H1 (cell line): ENCODE measurements at regions not wholly inside any gene's neighbourhood (a gene's known extent, or its start where the extent isn't known, plus 50 kb on each side); places are given as distances from the start of the nearest gene placed in this dataset.

ENCODE experiments used
- CTCF ChIA-PET: fragments of 300-600 bp; sonication (Branson Sonifier 250); formaldehyde crosslinking; loops from one replicate; lab custom pipeline; 2021; ENCODE audit not compliant: partially characterized antibody; lab: Charles Lee
- POLR2A ChIA-PET: fragments of 300-600 bp; sonication (Branson Sonifier 250); formaldehyde crosslinking; loops from one replicate; lab custom pipeline; 2021; ENCODE audit warnings: inconsistent platforms; ENCODE audit not compliant: partially characterized antibody; lab: Charles Lee
- DNase-seq, 2 experiments: peaks; one replicate each; pipeline versions ENCODE4 v3.0.0 to v3.0.0-alpha.2; 2010 to 2022; ENCODE audit warnings: low spot score in 2 of 2, low read depth in 1 of 2, mixed read lengths in 1 of 2
- FAIRE-seq: peaks from 2 replicates; lab custom pipeline; 2011; peaks lifted over from hg19 to GRCh38; lab: Jason Lieb, UNC
- H2AFZ ChIP-seq: 2 replicates; pipeline ENCODE4 v1.8.1; 2012; ENCODE audit warnings: low read length, inconsistent platforms
- H2AK5ac ChIP-seq: 2 replicates; pipeline ENCODE4 v1.6.1; 2013; ENCODE audit warnings: low read depth, low read length
- H2BK120ac ChIP-seq: replicated peaks from 2 replicates; pipeline ENCODE3; 2013; ENCODE audit warnings: low read depth, low read length, inconsistent platforms
- H2BK12ac ChIP-seq: 2 replicates; pipeline ENCODE4 v1.6.1; 2013; ENCODE audit warnings: low read depth, low read length
- H2BK15ac ChIP-seq: 2 replicates; pipeline ENCODE4 v1.6.1; 2013; ENCODE audit warnings: low read length
- H2BK20ac ChIP-seq: 2 replicates; pipeline ENCODE4 v1.6.1; 2013; ENCODE audit warnings: low read length
- H2BK5ac ChIP-seq: 2 replicates; pipeline ENCODE4 v1.6.1; 2013; ENCODE audit warnings: low read depth, low read length
- H3K14ac ChIP-seq: 2 replicates; pipeline ENCODE4 v1.6.1; 2013; ENCODE audit warnings: inconsistent platforms; ENCODE audit not compliant: insufficient read length
- H3K18ac ChIP-seq: 2 replicates; pipeline ENCODE4 v1.6.1; 2013; ENCODE audit warnings: low read length; ENCODE audit errors: extremely low read depth
- H3K23ac ChIP-seq: 2 replicates; pipeline ENCODE4 v1.6.1; 2013; ENCODE audit warnings: inconsistent platforms; ENCODE audit not compliant: insufficient read length
- H3K23me2 ChIP-seq: 2 replicates; pipeline ENCODE4 v1.6.1; 2013; ENCODE audit warnings: low read depth, low read length
- H3K27ac ChIP-seq: 2 replicates; pipeline ENCODE4 v1.6.1; 2011; ENCODE audit warnings: low read depth, low read length, inconsistent platforms
- H3K27me3 ChIP-seq, 4 experiments: replicated peaks in 1 of 4; 1 replicate in 1 of 4; 2 replicates in 3 of 4; pipeline versions ENCODE4 v1.6.1 to v1.8.1; 2011 to 2013; ENCODE audit warnings: low read length in 3 of 4, mild to moderate bottlenecking in 3 of 4, inconsistent platforms in 2 of 4, mixed read lengths in 2 of 4, moderate library complexity in 1 of 4; ENCODE audit not compliant: control insufficient read depth in 3 of 4, insufficient read depth in 3 of 4; ENCODE audit errors: extremely low read depth in 1 of 4
- H3K36me3 ChIP-seq, 4 experiments: 2 replicates each; pipeline versions ENCODE4 v1.6.1 to v1.8.1; 2011 to 2013; ENCODE audit warnings: mild to moderate bottlenecking in 4 of 4, low read length in 3 of 4, moderate library complexity in 2 of 4, control low read depth in 1 of 4, inconsistent platforms in 1 of 4; ENCODE audit not compliant: insufficient read depth in 4 of 4, control insufficient read depth in 2 of 4
- H3K4ac ChIP-seq: replicated peaks from 2 replicates; pipeline ENCODE3; 2013; ENCODE audit warnings: low read length, low read depth, mixed read lengths, inconsistent platforms; ENCODE audit not compliant: insufficient read length
- H3K4me1 ChIP-seq, 4 experiments: replicated peaks in 1 of 4; 1 replicate in 1 of 4; 2 replicates in 3 of 4; pipeline versions ENCODE4 v1.6.1 to v1.8.1; 2011 to 2013; ENCODE audit warnings: low read length in 3 of 4, inconsistent platforms in 2 of 4, mixed read lengths in 1 of 4; ENCODE audit not compliant: insufficient read depth in 4 of 4, control insufficient read depth in 3 of 4
- H3K4me2 ChIP-seq, 2 experiments: 2 replicates each; pipeline versions ENCODE4 v1.6.1 to v1.8.1; 2011 to 2013; ENCODE audit warnings: low read depth in 2 of 2, low read length in 2 of 2, control low read depth in 1 of 2, inconsistent platforms in 1 of 2, mild to moderate bottlenecking in 1 of 2; ENCODE audit not compliant: insufficient read depth in 1 of 2
- H3K4me3 ChIP-seq, 4 experiments: fragments of 200-600, 300-600 bp in 1 of 4; sonication (generic), shearing (Covaris generic), sonication (Bioruptor Twin) in 1 of 4; 2 replicates each; pipeline versions ENCODE4 v1.5.1 to v1.8.1; 2011 to 2016; ENCODE audit warnings: low read length in 4 of 4, low read depth in 3 of 4, control low read depth in 2 of 4, inconsistent platforms in 2 of 4, mild to moderate bottlenecking in 2 of 4, mixed read lengths in 1 of 4, moderate library complexity in 1 of 4; ENCODE audit not compliant: insufficient read depth in 2 of 4; ENCODE audit errors: extremely low read depth in 1 of 4
- H3K56ac ChIP-seq: replicated peaks from 2 replicates; pipeline ENCODE3; 2013; ENCODE audit warnings: low read depth, mild to moderate bottlenecking, mixed read lengths, low read length, inconsistent platforms; ENCODE audit not compliant: insufficient read length
- H3K79me1 ChIP-seq: 2 replicates; pipeline ENCODE4 v1.6.1; 2013; ENCODE audit warnings: low read depth, low read length, control low read depth
- H3K79me2 ChIP-seq, 2 experiments: 2 replicates each; pipeline versions ENCODE4 v1.6.1 to v1.8.1; 2012 to 2013; ENCODE audit warnings: low read length in 2 of 2, mild to moderate bottlenecking in 2 of 2, inconsistent platforms in 1 of 2; ENCODE audit not compliant: insufficient read depth in 2 of 2, control insufficient read depth in 1 of 2
- H3K9ac ChIP-seq, 4 experiments: replicated peaks in 1 of 4; 1 replicate in 1 of 4; 2 replicates in 3 of 4; pipeline versions ENCODE4 v1.6.1 to v1.8.1; 2011 to 2013; ENCODE audit warnings: low read depth in 3 of 4, low read length in 3 of 4, control low read depth in 2 of 4, mild to moderate bottlenecking in 2 of 4, moderate library complexity in 2 of 4, inconsistent platforms in 1 of 4; ENCODE audit errors: extremely low read depth in 1 of 4
- H3K9me3 ChIP-seq, 2 experiments: 2 replicates each; pipeline versions ENCODE4 v1.6.1 to v1.8.1; 2012 to 2013; ENCODE audit warnings: mild to moderate bottlenecking in 2 of 2, moderate library complexity in 2 of 2, control low read depth in 1 of 2, inconsistent platforms in 1 of 2, low read depth in 1 of 2, low read length in 1 of 2, mixed read lengths in 1 of 2; ENCODE audit not compliant: insufficient read depth in 2 of 2
- H4K20me1 ChIP-seq, 2 experiments: replicated peaks in 1 of 2; 2 replicates each; pipeline versions ENCODE3 to v1.8.1; 2011 to 2013; ENCODE audit warnings: inconsistent platforms in 2 of 2, low read length in 2 of 2, mild to moderate bottlenecking in 1 of 2; ENCODE audit not compliant: insufficient read depth in 2 of 2, control insufficient read depth in 1 of 2
- H4K5ac ChIP-seq: 2 replicates; pipeline ENCODE4 v1.6.1; 2013; ENCODE audit warnings: low read length, low read depth, mixed read lengths, inconsistent platforms; ENCODE audit not compliant: insufficient read length
- H4K8ac ChIP-seq: 2 replicates; pipeline ENCODE4 v1.8.0; 2013; ENCODE audit warnings: mild to moderate bottlenecking, moderate library complexity, low read length, inconsistent platforms; ENCODE audit not compliant: insufficient read depth; ENCODE audit errors: extremely low read depth
- H4K91ac ChIP-seq: replicated peaks from 2 replicates; pipeline ENCODE3; 2013; ENCODE audit warnings: low read length, mixed read lengths, inconsistent platforms; ENCODE audit not compliant: insufficient read length
- EP300 ChIP-seq, 2 experiments: IDR thresholded peaks; 1 replicate in 1 of 2; 2 replicates in 1 of 2; pipeline ENCODE4 v1.6.1; 2011 to 2012; ENCODE audit warnings: low read depth in 2 of 2, low read length in 2 of 2, mild to moderate bottlenecking in 2 of 2, borderline replicate concordance in 1 of 2, inconsistent platforms in 1 of 2, moderate library complexity in 1 of 2
- MAFK ChIP-seq: IDR thresholded peaks from 2 replicates; pipeline ENCODE4 v1.6.1; 2012; ENCODE audit warnings: low read depth, mild to moderate bottlenecking, improper control_type of control experiment, low read length
- WGBS, 2 experiments: shearing (Covaris generic) in 1 of 2; methylation state at CpG; one replicate each; pipeline versions ENCODE4 v1.1.6 to v1.1.7; 2013 to 2015; ENCODE audit warnings: low lambda C conversion rate in 2 of 2, mixed read lengths in 2 of 2, inconsistent platforms in 1 of 2, low coverage in 1 of 2, missing lambda C conversion rate in 1 of 2; ENCODE audit not compliant: insufficient replicate concordance in 2 of 2, insufficient coverage in 1 of 2, insufficient read length in 1 of 2; ENCODE audit errors: extremely low coverage in 1 of 2, missing lambda C conversion rate in 1 of 2; 5-methylcytosine and 5-hydroxymethylcytosine counted together
- TF ChIP-seq, protein P1 (sequence below): IDR thresholded peaks from 2 replicates; pipeline ENCODE4 v1.6.1; 2012; ENCODE audit warnings: inconsistent platforms

GRCh38 chr1:72355899-72356298, 73.6 kb upstream of the NEGR1 start:
- no peak for FAIRE-seq
- H3K23ac ChIP-seq: no peak overlapping the region

More at GRCh38 chr1:72355899-72356298, 73.6 kb upstream of the NEGR1 start:
- Histone ChIP-seq H4K91ac (no peak overlapping the region), H3K79me1 (no peaks in the 10 kb centered on the region), H2BK120ac (no peak overlapping the region), H2AFZ (no peak overlapping the region), H3K27me3 (no peaks in the 10 kb centered on the region), H3K18ac (no peak overlapping the region), H3K4me3 (no peak overlapping the region), H3K27ac (no peak overlapping the region), H3K9me3 (no peaks in the 10 kb centered on the region), H3K23me2 (no peaks in the 10 kb centered on the region), H3K79me2 (no peaks in the 10 kb centered on the region), H2BK5ac (no peak overlapping the region), H4K20me1 (no peaks in the 10 kb centered on the region), H2BK15ac (no peak overlapping the region), H3K14ac (no peak overlapping the region), H3K36me3 (no peaks in the 10 kb centered on the region), H3K9ac (no peak overlapping the region), H2BK12ac (no peak overlapping the region), H3K56ac (no peak overlapping the region), H2AK5ac (no peak overlapping the region), H4K5ac (no peak overlapping the region), H3K4me2 (no peak overlapping the region), H2BK20ac (no peak overlapping the region), H3K4ac (no peak overlapping the region), H4K8ac (no peak overlapping the region), H3K4me1 (no peaks in the 10 kb centered on the region)
- no peak for TF ChIP-seq EP300 (IDR thresholded peaks at IDR 0.05; ENCODE audit: borderline replicate concordance in 1 of 2, low read depth in 2 of 2, low read length in 2 of 2)
- peak; percentile 56; the same call in 1 of the 2 replicates for TF ChIP-seq MAFK
- TF ChIP-seq, protein P1, sequence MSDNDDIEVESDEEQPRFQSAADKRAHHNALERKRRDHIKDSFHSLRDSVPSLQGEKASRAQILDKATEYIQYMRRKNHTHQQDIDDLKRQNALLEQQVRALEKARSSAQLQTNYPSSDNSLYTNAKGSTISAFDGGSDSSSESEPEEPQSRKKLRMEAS: no peak
- POLR2A ChIA-PET: no interaction called here
- DNase-seq: no peak
- WGBS, 2 experiments: 92% methylated on average over 3 of the region's 3 CpGs; no CpG with 5 or more reads in 1 of the 2 experiments
- CTCF ChIA-PET: no interaction called here
